Activated naive CD4-positive, alpha-beta T cell treated with anti-CD3 and anti-CD28 coated beads, Interleukin-2, amount 10 ng/mL, durations not matched to agents 7 days and 5 days (primary cell): ENCODE measurements at regions not wholly inside any gene's neighbourhood (a gene's known extent, or its start where the extent isn't known, plus 50 kb on each side); places are given as distances from the start of the nearest gene placed in this dataset.
A peak's percentile ranks its signal among the peaks of the same experiment; 100 is the strongest.

Experiments
- CTCF ChIA-PET: fragments of 350-600 bp; sonication (Branson Sonifier 250); formaldehyde crosslinking; loops from one replicate; lab custom pipeline; 2021; ENCODE audit warnings: antibody characterized with exemption; lab: Charles Lee
- DNase-seq: peaks from one replicate; pipeline ENCODE4 v3.0.0-alpha.2; 2020
- H3K27ac Mint-ChIP-seq: one replicate; pipeline ENCODE4 v1.8.0; 2021; ENCODE audit warnings: mild to moderate bottlenecking, moderate library complexity, mixed read lengths
- H3K27me3 Mint-ChIP-seq: one replicate; pipeline ENCODE4 v1.8.0; 2021; ENCODE audit warnings: mild to moderate bottlenecking, mixed read lengths
- H3K36me3 Mint-ChIP-seq: one replicate; pipeline ENCODE4 v1.8.0; 2021; ENCODE audit warnings: mixed read lengths
- H3K4me1 Mint-ChIP-seq: one replicate; pipeline ENCODE4 v1.8.0; 2021; ENCODE audit warnings: mixed read lengths
- H3K4me3 Mint-ChIP-seq: one replicate; pipeline ENCODE4 v1.8.0; 2021; ENCODE audit warnings: mild to moderate bottlenecking, moderate library complexity, mixed read lengths
- H3K9me3 Mint-ChIP-seq: one replicate; pipeline ENCODE4 v1.8.0; 2021; ENCODE audit warnings: mixed read lengths

GRCh38 chr6:130766239-130767144, 60.7 kb upstream of the SMLR1 start:
- CTCF ChIA-PET: no interaction called here
- H3K4me3 Mint-ChIP-seq: no peak overlapping the region
- no peaks in the 10 kb centered on the region for H3K9me3 Mint-ChIP-seq
- H3K27me3 Mint-ChIP-seq: no peaks in the 10 kb centered on the region
- no peak overlapping the region for H3K27ac Mint-ChIP-seq
- no peaks in the 10 kb centered on the region for H3K4me1 Mint-ChIP-seq
- DNase-seq: no peak
- H3K36me3 Mint-ChIP-seq: no peaks in the 10 kb centered on the region

GRCh38 chr6:130769861-130770260, 57.3 kb upstream of the SMLR1 start:
- H3K9me3 Mint-ChIP-seq: no peaks in the 10 kb centered on the region
- no peak overlapping the region for H3K27ac Mint-ChIP-seq
- no peaks in the 10 kb centered on the region for H3K36me3 Mint-ChIP-seq
- no peaks in the 10 kb centered on the region for H3K4me1 Mint-ChIP-seq
- CTCF ChIA-PET: no interaction called here
- H3K27me3 Mint-ChIP-seq: no peaks in the 10 kb centered on the region
- no peak for DNase-seq
- H3K4me3 Mint-ChIP-seq: no peak overlapping the region

GRCh38 chr6:130771741-130772140, 55.5 kb upstream of the SMLR1 start:
- Mint-ChIP-seq H3K9me3 (no peaks in the 10 kb centered on the region), H3K27ac (no peak overlapping the region), H3K4me1 (peaks cover 7% of the 10 kb centered on the region), H3K36me3 (no peaks in the 10 kb centered on the region), H3K27me3 (no peaks in the 10 kb centered on the region), H3K4me3 (no peak overlapping the region)
- CTCF ChIA-PET: no interaction called here
- no peak for DNase-seq

- H3K9me3 Mint-ChIP-seq: no peaks in the 10 kb centered on the region
- H3K4me1 Mint-ChIP-seq: peaks cover 20% of the 10 kb centered on the region
- no peak overlapping the region for H3K4me3 Mint-ChIP-seq
- CTCF ChIA-PET: no interaction called here
- DNase-seq: no peak
- no peaks in the 10 kb centered on the region for H3K27me3 Mint-ChIP-seq
- no peaks in the 10 kb centered on the region for H3K36me3 Mint-ChIP-seq
- no peak overlapping the region for H3K27ac Mint-ChIP-seq
These were observed 53.3 kb upstream of the SMLR1 start for GRCh38 chr6:130773860-130774259.

- DNase-seq: no peak
- Mint-ChIP-seq H3K27ac (no peak overlapping the region), H3K4me1 (peaks cover 36% of the 10 kb centered on the region), H3K4me3 (no peak overlapping the region), H3K36me3 (peaks cover 9% of the 10 kb centered on the region), H3K9me3 (peaks cover 5% of the 10 kb centered on the region), H3K27me3 (no peaks in the 10 kb centered on the region)
- CTCF ChIA-PET: interaction anchor here (1.5 kb wide), 1 partner anchor 453 kb away, joined by 4 read pairs; no protein-coding TSS in a partner anchor
These were observed 51.7 kb upstream of the SMLR1 start for GRCh38 chr6:130775411-130776012.

- Mint-ChIP-seq H3K4me1 (peaks cover 45% of the 10 kb centered on the region), H3K9me3 (peaks cover 7% of the 10 kb centered on the region), H3K4me3 (no peak overlapping the region), H3K27me3 (no peaks in the 10 kb centered on the region), H3K36me3 (peaks cover 9% of the 10 kb centered on the region), H3K27ac (peak overlapping the region; percentile 61)
- CTCF ChIA-PET: interaction anchor here (1.2 to 1.5 kb wide), 2 partner anchors 16 to 454 kb away, joined by 4 read pairs; no protein-coding TSS in a partner anchor
- DNase-seq: no peak
These were observed 50.8 kb upstream of the SMLR1 start for GRCh38 chr6:130776287-130776925.
